K562 (cell line): ENCODE measurements at regions not wholly inside any gene's neighbourhood (a gene's known extent, or its start where the extent isn't known, plus 50 kb on each side); places are given as distances from the start of the nearest gene placed in this dataset.

Source experiments
- ATAC-seq: fragments of 200-7000 bp; cut with Tn5 transposase; 3 replicates; pipeline ENCODE4 v1.9.1; 2020; ENCODE audit warnings: moderate library complexity
- BruUV-seq: library from RNA; stranded (reverse); fragments of 400-500 nt; replicated peaks from 2 replicates; lab custom pipeline; 2021; lab: Mats Ljungman, UMichigan
- CTCF ChIA-PET: fragments of 300-600 bp; formaldehyde crosslinking; extraction: SDS; loops from one replicate; lab custom pipeline; 2021; ENCODE audit warnings: low intra/inter-chr PET ratio; lab: Yijun Ruan, JAX
- POLR2A ChIA-PET: fragments of 300-600, 350-650 bp; sonication (Branson Sonifier 250); formaldehyde crosslinking; extraction: SDS; loops from one replicate; lab custom pipeline; 2021; ENCODE audit warnings: antibody characterized with exemption, inconsistent platforms; lab: Yijun Ruan, JAX
- DNase-seq, 4 experiments: peaks; one replicate each; pipeline versions ENCODE4 v3.0.0 to v3.0.0-alpha.2; 2011 to 2018; ENCODE audit warnings: low spot score in 3 of 4, mixed read lengths in 3 of 4; ENCODE audit errors: extremely low read depth in 1 of 4
- FAIRE-seq: peaks from 2 replicates; lab custom pipeline; 2011; peaks lifted over from hg19 to GRCh38; lab: Jason Lieb, UNC
- H2AFZ ChIP-seq: 2 replicates; pipeline ENCODE4 v1.6.0; 2011; ENCODE audit warnings: low read depth, low read length, control low read depth, inconsistent platforms
- H3K27ac ChIP-seq: fragments of 200-600 bp; 3 replicates; pipeline ENCODE4 v1.8.0; 2011; ENCODE audit warnings: low read depth, mild to moderate bottlenecking, control low read depth, inconsistent platforms, low read length, moderate library complexity, mixed read lengths; ENCODE audit errors: extremely low read depth
- H3K27me3 ChIP-seq, 2 experiments: fragments of 300-600 bp in 1 of 2; 2 replicates in 1 of 2; 3 replicates in 1 of 2; pipeline versions ENCODE4 v1.6.0 to v1.8.0; 2011; ENCODE audit warnings: inconsistent platforms in 2 of 2, low read length in 2 of 2, mild to moderate bottlenecking in 1 of 2, mixed read lengths in 1 of 2, moderate library complexity in 1 of 2; ENCODE audit not compliant: control insufficient read depth in 2 of 2, insufficient read depth in 2 of 2
- H3K36me3 ChIP-seq: fragments of 300-600 bp; 3 replicates; pipeline ENCODE4 v1.8.0; 2011; ENCODE audit warnings: mild to moderate bottlenecking, low read length, inconsistent platforms; ENCODE audit not compliant: control insufficient read depth, insufficient read depth
- H3K4me1 ChIP-seq, 2 experiments: fragments of 200-600 bp in 1 of 2; replicated peaks in 1 of 2; 2 replicates in 1 of 2; 3 replicates in 1 of 2; pipeline versions ENCODE4 v1.5.1 to v1.8.0; 2011; ENCODE audit warnings: inconsistent platforms in 2 of 2, low read length in 2 of 2, mild to moderate bottlenecking in 1 of 2, mixed read lengths in 1 of 2, moderate library complexity in 1 of 2; ENCODE audit not compliant: control insufficient read depth in 2 of 2, insufficient read depth in 2 of 2
- H3K4me2 ChIP-seq: 2 replicates; pipeline ENCODE4 v1.6.1; 2011; ENCODE audit warnings: low read length, control low read depth, inconsistent platforms, mixed read lengths; ENCODE audit not compliant: insufficient read depth
- H3K4me3 ChIP-seq: fragments of 200-600 bp; sonication (generic), shearing (Covaris generic); 2 replicates; pipeline ENCODE4 v1.5.1; 2016; ENCODE audit warnings: control low read depth, inconsistent platforms
- H3K79me2 ChIP-seq: fragments of 200-600 bp; 3 replicates; pipeline ENCODE4 v1.8.0; 2011; ENCODE audit warnings: low read length, inconsistent platforms; ENCODE audit not compliant: control insufficient read depth, insufficient read depth
- H3K9ac ChIP-seq, 2 experiments: 2 replicates each; pipeline versions ENCODE4 v1.6.0 to v1.6.1; 2011; ENCODE audit warnings: low read depth in 2 of 2, low read length in 2 of 2, control low read depth in 1 of 2, inconsistent platforms in 1 of 2, mild to moderate bottlenecking in 1 of 2, mixed read lengths in 1 of 2; ENCODE audit not compliant: insufficient read depth in 1 of 2
- H3K9me1 ChIP-seq: one replicate; pipeline ENCODE4 v1.6.0; 2011; ENCODE audit warnings: inconsistent platforms, mild to moderate bottlenecking, low read length, moderate library complexity; ENCODE audit not compliant: control insufficient read depth, insufficient read depth
- H3K9me3 ChIP-seq: replicated peaks from 2 replicates; pipeline ENCODE4 v1.5.1; 2011; ENCODE audit warnings: low read depth, low read length, inconsistent platforms; ENCODE audit not compliant: control insufficient read depth, insufficient read depth
- H4K20me1 ChIP-seq: replicated peaks from 2 replicates; pipeline ENCODE4 v1.6.1; 2011; ENCODE audit warnings: low read length, inconsistent platforms, mixed read lengths; ENCODE audit not compliant: control insufficient read depth, insufficient read depth
- CHD2 ChIP-seq: IDR thresholded peaks from 2 replicates; pipeline ENCODE4 v1.6.1; 2011; ENCODE audit warnings: low read depth, low read length
- E2F6 ChIP-seq, 2 experiments: IDR thresholded peaks; 2 replicates each; pipeline ENCODE4 v1.6.1; 2011; ENCODE audit warnings: borderline replicate concordance in 1 of 2, control low read depth in 1 of 2, low read depth in 1 of 2, low read length in 1 of 2, mild to moderate bottlenecking in 1 of 2, mixed read lengths in 1 of 2, moderate library complexity in 1 of 2; ENCODE audit not compliant: insufficient read depth in 1 of 2, insufficient read length in 1 of 2, poor library complexity in 1 of 2, severe bottlenecking in 1 of 2; ENCODE audit errors: extremely low read depth in 1 of 2
- JUN ChIP-seq, 2 experiments: sonication (generic) in 1 of 2; formaldehyde crosslinking in 1 of 2; IDR thresholded peaks; 2 replicates each; pipeline versions ENCODE4 v1.6.1 to v1.8.0; 2012 to 2022; ENCODE audit warnings: borderline replicate concordance in 2 of 2, mild to moderate bottlenecking in 2 of 2, improper control_type of control experiment in 1 of 2, low read depth in 1 of 2, low read length in 1 of 2, missing genetic modification reagents in 1 of 2
- PHF8 ChIP-seq: fragments of 200-600 bp; sonication (generic); IDR thresholded peaks from 2 replicates; pipeline ENCODE4 v1.6.1; 2012; ENCODE audit warnings: mixed run types, mild to moderate bottlenecking, inconsistent platforms, low read length, moderate library complexity, borderline replicate concordance
- RHOXF2B ChIP-seq: fragments of 250-450 bp; sonication (Bioruptor Pico); conservative IDR thresholded peaks from 2 replicates; pipeline ENCODE4 v1.5.1; 2021
- SNIP1 ChIP-seq: fragments of 450-650 bp; IDR thresholded peaks from 2 replicates; pipeline ENCODE4 v1.7.1; 2017; ENCODE audit warnings: low read depth, mild to moderate bottlenecking
- TEAD2 ChIP-seq: fragments of 450-650 bp; IDR thresholded peaks from 2 replicates; pipeline ENCODE4 v1.6.1; 2016; ENCODE audit warnings: missing genetic modification characterization, control low read depth, missing compliant biosample characterization
- ZEB2 ChIP-seq: fragments of 450-650 bp; IDR thresholded peaks from 2 replicates; pipeline ENCODE4 v1.6.1; 2016
- ZNF280A ChIP-seq: fragments of 450-650 bp; IDR thresholded peaks from 2 replicates; pipeline ENCODE4 v1.6.1; 2018; ENCODE audit warnings: mild to moderate bottlenecking, low read depth; ENCODE audit not compliant: partially characterized antibody
- ZNF592 ChIP-seq: fragments of 450-650 bp; IDR thresholded peaks from 2 replicates; pipeline ENCODE4 v1.6.1; 2017; ENCODE audit warnings: antibody characterized with exemption, mild to moderate bottlenecking
- ZNF644 ChIP-seq: fragments of 200-800 bp; sonication (Bioruptor generic); IDR thresholded peaks from 2 replicates; pipeline ENCODE4 v1.6.1; 2016; ENCODE audit warnings: low read depth, missing genetic modification characterization, missing compliant biosample characterization
- ZNF717 ChIP-seq: fragments of 250-450 bp; sonication (Bioruptor Pico); IDR thresholded peaks from 2 replicates; pipeline ENCODE4 v1.5.0; 2021
- in situ Hi-C: fragments of 300-500 bp; cut with MboI; formaldehyde crosslinking; loops from 4 replicates; pipeline ENCODE4 v1.15.0; 2018; ENCODE audit warnings: inconsistent platforms, mixed read lengths
- intact Hi-C: fragments of 100-400 bp; cut with micrococcal nuclease; formaldehyde crosslinking; loops from 2 replicates; pipeline ENCODE4 v1.14.2; 2022
- TF ChIP-seq, protein P1 (sequence below): fragments of 250-450 bp; sonication (Bioruptor Pico); IDR thresholded peaks from 2 replicates; pipeline ENCODE4 v1.5.0; 2021

GRCh38 chr4:135976860-135977259, 1555.4 kb downstream of the PCDH18 start:
- Histone ChIP-seq H3K9ac (no peak overlapping the region), H3K4me1 (no peaks in the 10 kb centered on the region), H3K4me3 (no peak overlapping the region), H4K20me1 (no peaks in the 10 kb centered on the region), H3K27ac (no peak overlapping the region), H3K4me2 (no peak overlapping the region), H3K79me2 (no peaks in the 10 kb centered on the region), H2AFZ (no peak overlapping the region), H3K9me1 (no peaks in the 10 kb centered on the region), H3K9me3 (no peaks in the 10 kb centered on the region), H3K36me3 (no peaks in the 10 kb centered on the region), H3K27me3 (no peaks in the 10 kb centered on the region)
- in situ Hi-C loops = no loop called here
- POLR2A ChIA-PET = no interaction called here
- intact Hi-C loops = no loop called here
- CTCF ChIA-PET = no interaction called here
- BruUV-seq = no TSS peak
- DNase-seq (no peak), FAIRE-seq (no peak), ATAC-seq (no peak)
- TF ChIP-seq ZNF644 (tag) = no peak
- TF ChIP-seq JUN (IDR thresholded peaks at IDR 0.05; ENCODE audit: borderline replicate concordance, low read depth, low read length) = no peak
- TF ChIP-seq JUN (CRISPR knock-in tag; IDR thresholded peaks at IDR 0.05; ENCODE audit: borderline replicate concordance) = no peak
- TF ChIP-seq ZNF280A = no peak
- TF ChIP-seq CHD2 = no peak
- no peak for TF ChIP-seq SNIP1
- TF ChIP-seq, protein P1, sequence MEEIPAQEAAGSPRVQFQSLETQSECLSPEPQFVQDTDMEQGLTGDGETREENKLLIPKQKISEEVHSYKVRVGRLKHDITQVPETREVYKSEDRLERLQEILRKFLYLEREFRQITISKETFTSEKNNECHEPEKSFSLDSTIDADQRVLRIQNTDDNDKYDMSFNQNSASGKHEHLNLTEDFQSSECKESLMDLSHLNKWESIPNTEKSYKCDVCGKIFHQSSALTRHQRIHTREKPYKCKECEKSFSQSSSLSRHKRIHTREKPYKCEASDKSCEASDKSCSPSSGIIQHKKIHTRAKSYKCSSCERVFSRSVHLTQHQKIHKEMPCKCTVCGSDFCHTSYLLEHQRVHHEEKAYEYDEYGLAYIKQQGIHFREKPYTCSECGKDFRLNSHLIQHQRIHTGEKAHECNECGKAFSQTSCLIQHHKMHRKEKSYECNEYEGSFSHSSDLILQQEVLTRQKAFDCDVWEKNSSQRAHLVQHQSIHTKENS = no peak
- TF ChIP-seq RHOXF2B (CRISPR knock-in tag) = no peak
- no peak for TF ChIP-seq ZNF592
- TF ChIP-seq E2F6 (IDR thresholded peaks at IDR 0.05; ENCODE audit: borderline replicate concordance in 1 of 2, extremely low read depth in 1 of 2, insufficient read depth in 1 of 2, insufficient read length in 1 of 2, low read depth in 1 of 2, low read length in 1 of 2, poor library complexity in 1 of 2, severe bottlenecking in 1 of 2) = no peak
- no peak for TF ChIP-seq ZEB2
- no peak for TF ChIP-seq ZNF717
- TF ChIP-seq TEAD2 (tag) = no peak
- TF ChIP-seq PHF8 = no peak
